ENCODE measurements at regions not wholly inside any gene's neighbourhood (a gene's known extent, or its start where the extent isn't known, plus 50 kb on each side); places are given as distances from the start of the nearest gene placed in this dataset.

GRCh38 chr22:48692734-48693376 is 1134.8 kb downstream of the BRD1 start:
- no peak for DNase-seq (ENCODE audit: low spot score)

- no peak for DNase-seq (ENCODE audit: low spot score)
Observed at GRCh38 chr22:48691431-48691851, 1136.2 kb downstream of the BRD1 start.

GRCh38 chr22:48690583-48691317 is 1136.9 kb downstream of the BRD1 start:
- DNase-seq (ENCODE audit: low spot score) = no peak

GRCh38 chr22:48689206-48689605 is 1138.5 kb downstream of the BRD1 start:
- DNase-seq (ENCODE audit: low spot score) = no peak

- no peak for DNase-seq (ENCODE audit: low spot score)
Observed at GRCh38 chr22:48688366-48688765, 1139.3 kb downstream of the BRD1 start.

- no peak for DNase-seq (ENCODE audit: low spot score)
Observed at GRCh38 chr22:48687606-48688005, 1140.1 kb downstream of the BRD1 start.

GRCh38 chr22:48686694-48687302 is 1140.9 kb downstream of the BRD1 start:
- no peak for DNase-seq (ENCODE audit: low spot score)

- no peak for DNase-seq (ENCODE audit: low spot score)
Observed at GRCh38 chr22:48685767-48686166, 1141.9 kb downstream of the BRD1 start.

GRCh38 chr22:48683640-48684039 is 1144.0 kb downstream of the BRD1 start:
- no peak for DNase-seq (ENCODE audit: low spot score)

GRCh38 chr22:48682504-48682903 is 1145.2 kb downstream of the BRD1 start:
- DNase-seq (ENCODE audit: low spot score) = no peak

- no peak for DNase-seq (ENCODE audit: low spot score)
Observed at GRCh38 chr22:48680601-48681000, 1147.1 kb downstream of the BRD1 start.

- DNase-seq (ENCODE audit: low spot score) = no peak
Observed at GRCh38 chr22:48679656-48680555, 1147.8 kb downstream of the BRD1 start.

GRCh38 chr22:48678171-48679135 is 1149.2 kb downstream of the BRD1 start:
- DNase-seq (ENCODE audit: low spot score) = no peak

- no peak for DNase-seq (ENCODE audit: low spot score)
Observed at GRCh38 chr22:48677621-48678020, 1150.1 kb downstream of the BRD1 start.

- no peak for DNase-seq (ENCODE audit: low spot score)
Observed at GRCh38 chr22:48677168-48677520, 1150.5 kb downstream of the BRD1 start.

GRCh38 chr22:48676266-48677167 is 1151.2 kb downstream of the BRD1 start:
- no peak for DNase-seq (ENCODE audit: low spot score)

GRCh38 chr22:48675830-48676145 is 1151.9 kb downstream of the BRD1 start:
- no peak for DNase-seq (ENCODE audit: low spot score)

GRCh38 chr22:48675141-48675829 is 1152.4 kb downstream of the BRD1 start:
- no peak for DNase-seq (ENCODE audit: low spot score)

GRCh38 chr22:48673806-48674500 is 1153.7 kb downstream of the BRD1 start:
- DNase-seq (ENCODE audit: low spot score) = no peak

Measured in HT-29 (cell line).